ENCODE measurements at regions not wholly inside any gene's neighbourhood (a gene's known extent, or its start where the extent isn't known, plus 50 kb on each side); places are given as distances from the start of the nearest gene placed in this dataset.

DNA sequence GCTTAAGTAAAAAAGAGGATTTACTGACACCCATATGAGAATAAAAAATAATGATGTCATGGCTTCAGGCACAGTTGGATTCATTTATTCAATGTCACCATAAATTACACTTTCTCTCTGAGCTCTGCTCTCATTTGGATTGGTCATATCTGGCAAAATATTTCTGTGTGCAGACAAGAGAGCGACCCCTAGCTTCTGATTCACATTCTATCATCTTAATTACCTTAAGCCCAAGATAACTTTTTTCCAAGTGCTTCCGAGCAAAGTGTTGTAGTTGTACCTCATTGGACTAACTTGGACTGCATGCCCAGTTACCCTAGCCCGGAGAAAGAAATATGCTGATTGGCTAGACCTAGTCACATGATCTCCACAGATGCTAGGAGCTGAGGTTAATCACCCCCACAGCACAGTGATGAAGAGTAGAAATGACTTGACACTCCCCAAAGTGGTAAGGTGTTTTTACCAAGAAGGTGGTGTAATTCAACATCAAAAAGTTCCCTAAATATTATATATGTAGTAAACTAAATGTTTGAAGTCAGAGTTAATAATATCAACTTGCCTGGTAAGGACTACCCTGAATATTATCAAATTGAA is 552.2 kb upstream of the SUCLG2 start:
- Mint-ChIP-seq H3K4me3 (ENCODE audit: unreplicated experiment) (no peak overlapping the region), H3K27me3 (ENCODE audit: unreplicated experiment) (no peaks in the 10 kb centered on the region), H3K36me3 (ENCODE audit: unreplicated experiment) (peaks cover 5% of the 10 kb centered on the region), H3K27ac (ENCODE audit: unreplicated experiment) (no peak overlapping the region), H3K4me1 (ENCODE audit: low read depth, unreplicated experiment) (no peaks in the 10 kb centered on the region), H3K9me3 (ENCODE audit: unreplicated experiment) (peaks cover 2% of the 10 kb centered on the region)
- no peak for DNase-seq
- TF ChIP-seq, protein P1, sequence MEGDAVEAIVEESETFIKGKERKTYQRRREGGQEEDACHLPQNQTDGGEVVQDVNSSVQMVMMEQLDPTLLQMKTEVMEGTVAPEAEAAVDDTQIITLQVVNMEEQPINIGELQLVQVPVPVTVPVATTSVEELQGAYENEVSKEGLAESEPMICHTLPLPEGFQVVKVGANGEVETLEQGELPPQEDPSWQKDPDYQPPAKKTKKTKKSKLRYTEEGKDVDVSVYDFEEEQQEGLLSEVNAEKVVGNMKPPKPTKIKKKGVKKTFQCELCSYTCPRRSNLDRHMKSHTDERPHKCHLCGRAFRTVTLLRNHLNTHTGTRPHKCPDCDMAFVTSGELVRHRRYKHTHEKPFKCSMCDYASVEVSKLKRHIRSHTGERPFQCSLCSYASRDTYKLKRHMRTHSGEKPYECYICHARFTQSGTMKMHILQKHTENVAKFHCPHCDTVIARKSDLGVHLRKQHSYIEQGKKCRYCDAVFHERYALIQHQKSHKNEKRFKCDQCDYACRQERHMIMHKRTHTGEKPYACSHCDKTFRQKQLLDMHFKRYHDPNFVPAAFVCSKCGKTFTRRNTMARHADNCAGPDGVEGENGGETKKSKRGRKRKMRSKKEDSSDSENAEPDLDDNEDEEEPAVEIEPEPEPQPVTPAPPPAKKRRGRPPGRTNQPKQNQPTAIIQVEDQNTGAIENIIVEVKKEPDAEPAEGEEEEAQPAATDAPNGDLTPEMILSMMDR (IDR thresholded peaks at IDR 0.05; ENCODE audit: partially characterized antibody, unreplicated experiment), result no peak

DNA sequence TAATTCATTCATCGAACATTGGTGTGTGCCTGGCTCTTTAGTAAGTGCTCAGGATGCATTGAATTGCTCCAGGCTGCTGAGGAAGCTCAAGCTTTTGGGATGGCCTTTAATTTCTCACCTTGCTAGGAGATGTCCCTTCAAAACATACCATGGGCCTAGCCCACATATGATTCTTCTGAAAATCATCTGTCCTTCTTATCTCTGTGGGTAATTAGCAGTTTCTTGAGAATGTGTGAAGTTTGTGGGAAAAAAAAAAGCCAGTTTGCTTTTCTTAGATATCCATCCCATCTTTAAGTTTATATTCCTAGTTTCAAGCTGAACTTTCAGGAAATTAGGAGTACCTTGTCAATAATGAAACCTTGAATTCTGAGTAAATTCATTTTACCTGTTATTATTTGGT is 532.3 kb upstream of the SUCLG2 start:
- DNase-seq, result no peak
- no peak overlapping the region for H3K4me3 Mint-ChIP-seq (ENCODE audit: unreplicated experiment)
- H3K4me1 Mint-ChIP-seq (ENCODE audit: low read depth, unreplicated experiment), result no peaks in the 10 kb centered on the region
- TF ChIP-seq, protein P1 (IDR thresholded peaks at IDR 0.05; ENCODE audit: partially characterized antibody, unreplicated experiment), result no peak
- peaks cover 6% of the 10 kb centered on the region for H3K36me3 Mint-ChIP-seq (ENCODE audit: unreplicated experiment)
- H3K9me3 Mint-ChIP-seq (ENCODE audit: unreplicated experiment), result peaks cover 2% of the 10 kb centered on the region
- no peak overlapping the region for H3K27ac Mint-ChIP-seq (ENCODE audit: unreplicated experiment)
- no peaks in the 10 kb centered on the region for H3K27me3 Mint-ChIP-seq (ENCODE audit: unreplicated experiment)

- TF ChIP-seq, protein P1 (IDR thresholded peaks at IDR 0.05; ENCODE audit: partially characterized antibody, unreplicated experiment), result no peak
- Mint-ChIP-seq H3K36me3 (ENCODE audit: unreplicated experiment) (peaks cover 13% of the 10 kb centered on the region), H3K4me1 (ENCODE audit: low read depth, unreplicated experiment) (no peaks in the 10 kb centered on the region), H3K27me3 (ENCODE audit: unreplicated experiment) (peaks cover 2% of the 10 kb centered on the region), H3K9me3 (ENCODE audit: unreplicated experiment) (peaks cover 2% of the 10 kb centered on the region), H3K27ac (ENCODE audit: unreplicated experiment) (no peak overlapping the region), H3K4me3 (ENCODE audit: unreplicated experiment) (no peak overlapping the region)
- no peak for DNase-seq
Measured at GRCh38 chr3:68176600-68176999, 522.2 kb upstream of the SUCLG2 start.

DNA sequence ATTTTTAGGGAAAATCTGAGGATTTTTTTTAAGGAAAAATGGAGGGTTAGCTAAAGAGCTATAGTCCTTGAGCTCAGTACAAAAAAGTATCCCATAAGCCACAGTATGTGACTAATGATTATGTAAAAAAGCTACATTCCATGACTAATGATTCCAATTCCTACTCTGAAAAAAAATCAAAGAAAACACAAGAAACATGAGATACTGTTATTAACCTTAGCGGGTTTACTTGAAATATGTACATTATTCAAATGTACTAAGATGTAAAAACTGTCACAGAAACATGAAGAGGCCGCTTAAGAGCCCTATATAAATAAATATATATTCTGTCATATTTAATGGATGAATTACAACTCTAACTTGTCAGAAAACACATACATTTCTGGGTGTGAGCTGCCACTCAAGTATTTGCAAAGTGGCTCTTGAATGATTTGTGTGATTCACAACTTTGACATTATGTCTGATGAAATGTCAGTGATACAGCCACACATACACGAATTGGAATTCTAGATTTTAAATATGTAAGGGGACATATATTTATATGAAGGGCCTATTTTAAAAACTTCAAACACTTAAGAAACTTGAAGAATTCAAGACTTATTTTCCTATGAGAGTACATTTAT is 518.7 kb upstream of the SUCLG2 start:
- Mint-ChIP-seq H3K4me3 (ENCODE audit: unreplicated experiment) (no peak overlapping the region), H3K4me1 (ENCODE audit: low read depth, unreplicated experiment) (no peaks in the 10 kb centered on the region), H3K9me3 (ENCODE audit: unreplicated experiment) (peaks cover 7% of the 10 kb centered on the region), H3K36me3 (ENCODE audit: unreplicated experiment) (peaks cover 19% of the 10 kb centered on the region), H3K27ac (ENCODE audit: unreplicated experiment) (no peak overlapping the region), H3K27me3 (ENCODE audit: unreplicated experiment) (no peaks in the 10 kb centered on the region)
- no peak for DNase-seq
- TF ChIP-seq, protein P1 (IDR thresholded peaks at IDR 0.05; ENCODE audit: partially characterized antibody, unreplicated experiment), result no peak

- TF ChIP-seq, protein P1 (IDR thresholded peaks at IDR 0.05; ENCODE audit: partially characterized antibody, unreplicated experiment), result no peak
- Mint-ChIP-seq H3K27ac (ENCODE audit: unreplicated experiment) (no peak overlapping the region), H3K9me3 (ENCODE audit: unreplicated experiment) (peaks cover 7% of the 10 kb centered on the region), H3K36me3 (ENCODE audit: unreplicated experiment) (peaks cover 19% of the 10 kb centered on the region), H3K4me3 (ENCODE audit: unreplicated experiment) (no peak overlapping the region), H3K4me1 (ENCODE audit: low read depth, unreplicated experiment) (no peaks in the 10 kb centered on the region), H3K27me3 (ENCODE audit: unreplicated experiment) (no peaks in the 10 kb centered on the region)
- DNase-seq, result no peak
Measured at GRCh38 chr3:68172039-68172438, 517.6 kb upstream of the SUCLG2 start.
